ENCODE measurements at regions not wholly inside any gene's neighbourhood (a gene's known extent, or its start where the extent isn't known, plus 50 kb on each side); places are given as distances from the start of the nearest gene placed in this dataset.

DNA sequence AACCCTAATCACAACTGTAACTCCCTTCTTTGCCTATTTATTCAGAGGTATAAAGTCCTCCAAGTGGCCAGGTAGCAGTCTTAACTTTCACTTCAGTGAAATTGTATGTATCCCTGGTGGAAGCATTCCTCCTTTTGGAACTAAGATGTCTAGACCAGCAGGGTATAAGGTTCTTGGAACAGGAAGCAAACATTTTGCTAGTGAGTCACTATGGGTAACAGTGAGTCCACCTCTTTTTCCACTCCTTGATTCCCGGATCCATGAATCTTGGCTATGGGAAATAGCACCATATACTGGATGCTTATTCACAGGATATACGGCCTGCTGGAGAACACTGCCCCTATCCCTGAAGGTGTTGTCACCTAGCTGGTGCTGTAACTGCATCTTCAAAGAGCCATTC, 80.2 kb downstream of the KCNA5 start:
- Histone ChIP-seq H3K79me2 (ENCODE audit: insufficient read depth, low read length) (no peaks in the 10 kb centered on the region), H3K4me3 (ENCODE audit: low read depth, low read length, poor library complexity, severe bottlenecking) (no peak overlapping the region), H3K9me2 (ENCODE audit: low read depth, low read length) (no peaks in the 10 kb centered on the region), H3K4me1 (ENCODE audit: insufficient read depth, low read length, severe bottlenecking) (no peaks in the 10 kb centered on the region), H4K20me1 (ENCODE audit: insufficient read depth, low read length) (no peaks in the 10 kb centered on the region), H2AFZ (ENCODE audit: low read length) (no peak overlapping the region), H3K36me3 (ENCODE audit: insufficient read depth, low read length) (no peaks in the 10 kb centered on the region), H3K4me2 (ENCODE audit: low read length) (no peak overlapping the region), H3K27ac (ENCODE audit: low read depth, low read length, poor library complexity, severe bottlenecking) (no peak overlapping the region), H3K27me3 (ENCODE audit: insufficient read depth, low read length) (no peaks in the 10 kb centered on the region), H3K9me3 (ENCODE audit: low read length) (no peaks in the 10 kb centered on the region), H3K9ac (ENCODE audit: low read length) (no peak overlapping the region), H3F3A (ENCODE audit: insufficient read depth, low read length) (no peaks in the 10 kb centered on the region)
- no peak for TF ChIP-seq EZH2 (IDR thresholded peaks at IDR 0.05; ENCODE audit: borderline replicate concordance, low read length)
- TF ChIP-seq, protein P1, sequence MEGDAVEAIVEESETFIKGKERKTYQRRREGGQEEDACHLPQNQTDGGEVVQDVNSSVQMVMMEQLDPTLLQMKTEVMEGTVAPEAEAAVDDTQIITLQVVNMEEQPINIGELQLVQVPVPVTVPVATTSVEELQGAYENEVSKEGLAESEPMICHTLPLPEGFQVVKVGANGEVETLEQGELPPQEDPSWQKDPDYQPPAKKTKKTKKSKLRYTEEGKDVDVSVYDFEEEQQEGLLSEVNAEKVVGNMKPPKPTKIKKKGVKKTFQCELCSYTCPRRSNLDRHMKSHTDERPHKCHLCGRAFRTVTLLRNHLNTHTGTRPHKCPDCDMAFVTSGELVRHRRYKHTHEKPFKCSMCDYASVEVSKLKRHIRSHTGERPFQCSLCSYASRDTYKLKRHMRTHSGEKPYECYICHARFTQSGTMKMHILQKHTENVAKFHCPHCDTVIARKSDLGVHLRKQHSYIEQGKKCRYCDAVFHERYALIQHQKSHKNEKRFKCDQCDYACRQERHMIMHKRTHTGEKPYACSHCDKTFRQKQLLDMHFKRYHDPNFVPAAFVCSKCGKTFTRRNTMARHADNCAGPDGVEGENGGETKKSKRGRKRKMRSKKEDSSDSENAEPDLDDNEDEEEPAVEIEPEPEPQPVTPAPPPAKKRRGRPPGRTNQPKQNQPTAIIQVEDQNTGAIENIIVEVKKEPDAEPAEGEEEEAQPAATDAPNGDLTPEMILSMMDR (IDR thresholded peaks at IDR 0.05; ENCODE audit: low read length), result no peak

DNA sequence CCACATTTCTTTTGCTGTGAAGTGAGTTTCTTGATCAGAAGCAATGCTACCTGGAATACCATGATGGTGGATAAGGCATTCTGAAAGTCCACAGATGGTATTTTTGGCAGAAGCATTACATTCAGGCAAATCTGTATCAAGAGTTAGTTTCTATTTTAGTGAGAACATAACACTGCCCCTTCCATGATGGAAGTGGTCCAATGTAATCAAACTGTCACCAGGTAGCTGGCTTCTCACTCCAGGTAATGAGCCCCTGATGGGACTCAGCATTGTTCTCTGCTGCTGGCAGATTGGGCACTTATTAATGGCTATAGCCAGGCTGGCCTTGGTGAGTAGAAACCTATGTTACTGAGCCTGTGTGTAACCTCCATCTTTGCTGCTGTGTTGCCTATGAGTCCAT, 80.7 kb downstream of the KCNA5 start:
- H3K4me3 ChIP-seq (ENCODE audit: low read depth, low read length, poor library complexity, severe bottlenecking), result no peak overlapping the region
- no peaks in the 10 kb centered on the region for H3K9me2 ChIP-seq (ENCODE audit: low read depth, low read length)
- H3K36me3 ChIP-seq (ENCODE audit: insufficient read depth, low read length), result no peaks in the 10 kb centered on the region
- H3K27ac ChIP-seq (ENCODE audit: low read depth, low read length, poor library complexity, severe bottlenecking), result no peak overlapping the region
- no peaks in the 10 kb centered on the region for H3K27me3 ChIP-seq (ENCODE audit: insufficient read depth, low read length)
- H3K79me2 ChIP-seq (ENCODE audit: insufficient read depth, low read length), result no peaks in the 10 kb centered on the region
- no peak overlapping the region for H2AFZ ChIP-seq (ENCODE audit: low read length)
- no peak overlapping the region for H3K9ac ChIP-seq (ENCODE audit: low read length)
- no peaks in the 10 kb centered on the region for H3K4me1 ChIP-seq (ENCODE audit: insufficient read depth, low read length, severe bottlenecking)
- no peak for TF ChIP-seq EZH2 (IDR thresholded peaks at IDR 0.05; ENCODE audit: borderline replicate concordance, low read length)
- TF ChIP-seq, protein P1 (IDR thresholded peaks at IDR 0.05; ENCODE audit: low read length), result no peak
- no peaks in the 10 kb centered on the region for H4K20me1 ChIP-seq (ENCODE audit: insufficient read depth, low read length)
- no peaks in the 10 kb centered on the region for H3K9me3 ChIP-seq (ENCODE audit: low read length)
- no peak overlapping the region for H3K4me2 ChIP-seq (ENCODE audit: low read length)
- no peaks in the 10 kb centered on the region for H3F3A ChIP-seq (ENCODE audit: insufficient read depth, low read length)

DNA sequence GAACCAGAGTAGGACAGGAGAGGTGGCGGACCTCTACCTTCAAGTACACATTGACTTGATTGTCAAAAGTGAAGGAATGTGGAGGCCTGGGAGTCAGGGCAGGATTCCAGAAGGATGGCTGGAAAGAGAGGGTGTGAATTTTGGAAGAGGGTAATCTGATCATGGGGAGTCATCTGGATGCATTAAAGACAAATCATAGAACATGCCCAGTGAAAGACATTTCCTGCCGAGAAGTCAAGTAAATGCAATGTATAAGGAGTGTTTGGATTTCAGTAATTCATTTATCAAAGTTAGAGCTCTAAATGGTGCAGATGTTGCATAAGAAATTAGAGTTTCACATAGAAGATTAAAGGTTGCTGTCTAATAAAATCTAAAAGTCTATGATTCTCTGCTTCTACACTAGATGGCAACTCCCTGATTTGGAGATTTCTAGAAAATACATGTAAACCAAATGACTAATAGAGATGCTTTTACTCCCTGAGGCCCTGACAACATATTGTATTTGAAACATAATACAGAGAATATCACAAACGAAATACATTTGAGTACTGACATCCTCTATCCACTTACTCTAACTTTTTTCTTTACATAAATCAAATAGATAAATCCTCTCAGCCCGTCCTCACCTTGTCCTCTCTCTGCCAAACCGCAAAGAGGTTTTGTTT, 91.3 kb downstream of the KCNA5 start:
- no peak overlapping the region for H3K9ac ChIP-seq (ENCODE audit: low read length)
- H3K4me1 ChIP-seq (ENCODE audit: insufficient read depth, low read length, severe bottlenecking), result no peaks in the 10 kb centered on the region

More for the DNA sequence above, 91.3 kb downstream of the KCNA5 start:
- Histone ChIP-seq H4K20me1 (ENCODE audit: insufficient read depth, low read length) (no peaks in the 10 kb centered on the region), H3K4me2 (ENCODE audit: low read length) (no peak overlapping the region), H3K9me3 (ENCODE audit: low read length) (no peaks in the 10 kb centered on the region), H3F3A (ENCODE audit: insufficient read depth, low read length) (no peaks in the 10 kb centered on the region), H2AFZ (ENCODE audit: low read length) (no peak overlapping the region), H3K36me3 (ENCODE audit: insufficient read depth, low read length) (no peaks in the 10 kb centered on the region), H3K4me3 (ENCODE audit: low read depth, low read length, poor library complexity, severe bottlenecking) (no peak overlapping the region), H3K27me3 (ENCODE audit: insufficient read depth, low read length) (no peaks in the 10 kb centered on the region), H3K27ac (ENCODE audit: low read depth, low read length, poor library complexity, severe bottlenecking) (no peak overlapping the region), H3K9me2 (ENCODE audit: low read depth, low read length) (no peaks in the 10 kb centered on the region), H3K79me2 (ENCODE audit: insufficient read depth, low read length) (no peaks in the 10 kb centered on the region)
- TF ChIP-seq EZH2 (IDR thresholded peaks at IDR 0.05; ENCODE audit: borderline replicate concordance, low read length), result no peak
- TF ChIP-seq, protein P1 (IDR thresholded peaks at IDR 0.05; ENCODE audit: low read length), result no peak
